ENCODE measurements at regions not wholly inside any gene's neighbourhood (a gene's known extent, or its start where the extent isn't known, plus 50 kb on each side); places are given as distances from the start of the nearest gene placed in this dataset.

GRCh38 chr2:182615036-182615435, 101.0 kb upstream of the DNAJC10 start:
- no peak for TF ChIP-seq ZFX (IDR thresholded peaks at IDR 0.05)
- TF ChIP-seq CTCF (conservative IDR thresholded peaks at IDR 0.05), result no peak
- H3K27ac ChIP-seq, result no peak overlapping the region

- no peak overlapping the region for H3K27ac ChIP-seq
- TF ChIP-seq CTCF (conservative IDR thresholded peaks at IDR 0.05) (no peak), ZFX (IDR thresholded peaks at IDR 0.05) (no peak)
These were observed 99.3 kb upstream of the DNAJC10 start for GRCh38 chr2:182616471-182617393.

GRCh38 chr2:182618672-182619079, 97.4 kb upstream of the DNAJC10 start:
- TF ChIP-seq CTCF (conservative IDR thresholded peaks at IDR 0.05), result no peak
- no peak for TF ChIP-seq ZFX (IDR thresholded peaks at IDR 0.05)

GRCh38 chr2:182619276-182619675, 96.8 kb upstream of the DNAJC10 start:
- TF ChIP-seq CTCF (conservative IDR thresholded peaks at IDR 0.05) (no peak), ZFX (IDR thresholded peaks at IDR 0.05) (no peak)
- no peak overlapping the region for H3K27ac ChIP-seq

More at GRCh38 chr2:182618672-182619079, 97.4 kb upstream of the DNAJC10 start:
- H3K27ac ChIP-seq, result no peak overlapping the region

- TF ChIP-seq CTCF (conservative IDR thresholded peaks at IDR 0.05), result no peak
- no peak for TF ChIP-seq ZFX (IDR thresholded peaks at IDR 0.05)
- H3K27ac ChIP-seq, result no peak overlapping the region
These were observed 94.9 kb upstream of the DNAJC10 start for GRCh38 chr2:182621191-182621590.

GRCh38 chr2:182621810-182622209, 94.2 kb upstream of the DNAJC10 start:
- H3K27ac ChIP-seq, result no peak overlapping the region
- no peak for TF ChIP-seq CTCF (conservative IDR thresholded peaks at IDR 0.05)
- TF ChIP-seq ZFX (IDR thresholded peaks at IDR 0.05), result no peak

GRCh38 chr2:182622231-182622630, 93.8 kb upstream of the DNAJC10 start:
- TF ChIP-seq CTCF (conservative IDR thresholded peaks at IDR 0.05), result no peak
- TF ChIP-seq ZFX (IDR thresholded peaks at IDR 0.05), result no peak
- H3K27ac ChIP-seq, result no peak overlapping the region
